HG03521 (cell line): ENCODE measurements at regions not wholly inside any gene's neighbourhood (a gene's known extent, or its start where the extent isn't known, plus 50 kb on each side); places are given as distances from the start of the nearest gene placed in this dataset.

ENCODE experiments used
- ATAC-seq: cut with Tn5 transposase; IDR thresholded peaks from one replicate; pipeline ENCODE4 v1.9.1; 2021; ENCODE audit warnings: mild to moderate bottlenecking, moderate library complexity; ENCODE audit not compliant: unreplicated experiment

DNA sequence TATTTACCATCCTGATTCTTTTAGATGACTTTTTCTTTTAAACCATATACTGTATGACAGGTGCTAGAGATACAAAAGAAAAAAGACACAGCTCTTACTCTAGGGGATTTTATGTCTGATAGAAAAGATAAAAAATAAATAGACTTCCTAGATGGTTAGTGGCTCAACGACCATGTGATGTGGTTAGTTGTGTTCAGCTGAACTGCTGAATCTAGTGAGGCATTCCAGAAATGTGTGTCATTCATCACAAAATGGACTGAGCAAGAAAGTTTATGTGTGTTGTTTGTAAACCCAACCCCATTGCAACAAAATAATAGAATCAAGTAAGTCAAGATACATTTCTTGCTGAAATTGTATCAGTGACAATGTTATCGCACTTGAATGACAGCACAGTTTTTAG, 205.8 kb upstream of the LYPLAL1 start:
- no peak for ATAC-seq

DNA sequence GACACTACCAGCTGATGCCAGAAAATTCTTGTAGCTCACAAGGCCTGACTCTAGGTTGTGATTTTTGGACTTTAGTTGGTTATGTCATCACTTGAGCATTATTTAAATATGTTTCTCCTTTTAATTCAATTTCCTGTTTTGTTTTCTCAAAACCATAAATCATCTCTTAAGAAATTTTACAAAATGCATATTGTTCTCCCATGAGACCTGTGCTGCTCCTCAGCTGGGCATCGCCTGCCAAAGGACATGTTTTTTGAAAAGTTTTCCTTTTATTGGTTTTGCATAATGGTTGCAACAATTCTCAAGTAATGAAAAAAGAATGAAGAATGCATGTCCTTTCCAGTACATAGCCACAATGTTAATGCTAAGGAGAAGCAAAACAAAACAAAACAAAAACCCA, 204.7 kb upstream of the LYPLAL1 start:
- no peak for ATAC-seq

DNA sequence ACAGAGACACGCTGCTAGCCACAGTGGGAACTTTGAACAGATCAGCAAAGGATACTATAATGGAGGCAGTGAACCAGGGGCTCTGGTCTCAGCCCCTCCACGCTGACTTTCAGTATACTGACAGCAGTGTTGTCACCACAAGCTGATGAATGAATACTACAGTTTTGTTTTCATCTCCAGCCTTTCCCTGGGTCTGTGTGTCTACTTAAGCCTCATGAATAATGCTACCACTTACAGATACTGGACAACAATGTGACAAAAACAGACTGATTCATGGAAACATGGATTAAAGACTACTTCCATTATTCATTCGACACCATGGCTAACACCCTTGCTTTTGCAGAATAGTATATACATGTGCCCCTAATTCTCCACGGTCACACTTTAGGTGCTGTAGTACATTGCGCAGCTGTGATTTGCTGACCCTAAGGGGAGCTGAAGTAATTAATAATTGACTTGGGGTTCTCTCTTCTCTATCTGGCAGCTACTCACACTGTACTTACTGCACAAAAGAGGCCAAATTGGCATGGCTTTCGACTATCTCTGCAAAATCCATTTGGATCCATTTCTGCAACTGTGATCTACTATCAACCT, 203.2 kb upstream of the LYPLAL1 start:
- ATAC-seq: no peak

DNA sequence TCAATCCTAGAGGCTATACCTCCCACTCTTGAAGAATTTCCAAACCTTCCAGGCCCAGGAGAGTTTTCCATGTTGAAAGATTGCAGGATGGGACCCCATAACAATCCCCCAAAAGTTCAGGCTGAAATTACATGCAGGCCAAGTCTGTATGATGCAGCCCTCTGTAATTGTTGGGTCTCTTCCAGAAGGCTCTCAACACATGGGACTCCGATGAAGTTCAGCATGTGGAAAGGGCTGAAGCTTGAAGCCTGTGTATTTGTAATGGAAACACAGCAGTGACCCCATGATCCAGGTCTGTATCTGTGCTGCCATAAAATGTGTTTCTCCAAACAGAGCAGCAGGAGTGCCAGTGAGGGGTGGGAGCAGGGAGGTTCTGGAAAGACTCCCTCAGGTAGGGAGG, 202.5 kb upstream of the LYPLAL1 start:
- no peak for ATAC-seq

DNA sequence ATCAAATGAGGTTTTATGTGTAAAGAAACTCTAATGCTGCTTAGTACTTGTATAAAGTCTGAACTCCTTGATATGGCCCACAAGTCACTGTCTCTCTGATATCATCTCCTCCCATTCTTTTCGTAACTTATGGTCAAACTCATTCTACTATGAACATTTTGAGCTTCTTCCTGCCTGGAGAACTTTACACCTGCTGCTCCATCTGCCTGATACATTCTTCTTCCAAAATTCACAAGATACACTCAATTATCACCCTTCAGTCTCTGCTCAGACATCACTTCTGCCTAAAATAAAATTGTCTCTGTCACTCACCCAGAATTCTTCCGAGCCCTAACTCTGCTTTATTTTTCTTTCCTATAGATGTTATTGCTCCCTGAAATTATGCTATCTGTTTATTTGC, 192.8 kb upstream of the LYPLAL1 start:
- ATAC-seq: no peak

GRCh38 chr1:218982482-218982881, 191.2 kb upstream of the LYPLAL1 start:
- ATAC-seq: no peak

GRCh38 chr1:218983433-218983832, 190.2 kb upstream of the LYPLAL1 start:
- no peak for ATAC-seq

GRCh38 chr1:218983848-218984247, 189.8 kb upstream of the LYPLAL1 start:
- no peak for ATAC-seq

GRCh38 chr1:218985424-218985984, 188.2 kb upstream of the LYPLAL1 start:
- ATAC-seq: no peak

DNA sequence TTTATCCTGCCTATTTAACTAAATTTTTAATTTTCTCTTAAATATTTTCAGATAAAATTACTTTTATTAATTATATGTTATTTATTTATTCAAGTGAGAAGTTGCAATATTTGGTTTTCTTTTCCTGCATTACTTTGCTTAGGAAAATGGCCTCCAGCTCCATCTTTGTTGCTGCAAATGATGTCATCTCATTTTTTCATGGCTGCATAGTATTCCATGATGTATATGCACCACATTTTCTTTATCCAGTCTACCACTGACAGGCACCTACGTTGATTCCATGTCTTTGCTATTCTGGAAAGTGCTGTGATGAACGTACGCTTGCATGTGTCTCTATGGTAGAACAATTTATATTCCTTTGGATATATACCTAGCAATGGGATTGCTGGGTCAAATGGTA, 186.9 kb upstream of the LYPLAL1 start:
- no peak for ATAC-seq

- no peak for ATAC-seq
Observed at GRCh38 chr1:218990019-218990418, 183.7 kb upstream of the LYPLAL1 start.

DNA sequence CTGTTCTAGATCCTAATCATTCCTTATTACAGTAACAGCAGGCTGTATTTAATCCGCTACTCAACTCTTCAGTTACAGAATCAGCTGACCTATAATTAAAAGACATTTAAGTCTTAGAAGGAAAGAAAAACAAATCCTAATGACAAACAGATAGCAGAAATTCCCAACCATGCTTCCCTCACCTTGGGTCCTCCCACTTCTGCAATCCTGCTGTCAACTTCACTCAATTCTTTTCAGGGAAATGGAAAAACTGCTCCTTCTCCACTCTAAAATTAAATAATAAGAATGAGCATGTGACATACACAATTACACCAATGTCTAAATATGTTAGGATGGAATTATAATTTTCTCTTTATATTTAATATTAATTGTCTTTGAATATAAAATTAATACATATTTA, 182.6 kb upstream of the LYPLAL1 start:
- ATAC-seq: no peak

DNA sequence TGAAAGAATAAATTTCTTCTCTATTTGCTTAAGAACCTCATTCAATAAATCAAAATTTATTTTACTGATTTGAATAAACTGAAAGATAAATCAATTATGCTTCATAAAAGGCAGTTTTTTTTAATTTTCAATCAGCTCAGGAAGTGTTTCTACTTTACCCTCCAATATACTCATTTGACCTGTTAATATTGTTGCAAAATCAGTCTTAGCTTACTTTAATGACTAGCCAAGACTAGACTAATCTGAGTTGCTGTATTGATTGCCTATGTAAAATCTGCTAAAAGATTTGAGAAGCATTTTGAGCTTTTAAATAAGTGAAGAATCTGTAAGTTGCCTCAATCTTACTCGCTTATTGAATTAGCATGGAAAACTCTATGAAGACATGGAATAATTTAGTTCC, 179.1 kb upstream of the LYPLAL1 start:
- no peak for ATAC-seq

GRCh38 chr1:218995091-218995665, 178.5 kb upstream of the LYPLAL1 start:
- ATAC-seq: no peak

DNA sequence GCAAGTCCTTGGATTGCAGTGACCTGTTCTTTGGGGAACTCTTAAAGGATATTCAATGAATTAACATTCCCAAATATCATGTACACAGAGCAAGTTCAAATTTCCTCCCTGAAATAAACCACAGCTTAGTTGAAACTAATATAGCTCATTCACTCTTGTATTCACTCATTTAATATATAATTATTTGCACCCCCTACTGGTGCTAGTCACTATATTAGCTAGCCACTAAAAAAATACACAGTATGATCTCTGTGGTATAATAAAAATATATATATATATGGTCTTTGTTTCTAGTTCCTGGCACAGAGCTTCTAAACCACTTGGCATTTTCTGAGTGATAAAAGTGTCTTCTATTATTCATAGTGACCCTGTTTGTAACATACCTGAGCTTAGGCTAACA, 177.3 kb upstream of the LYPLAL1 start:
- no peak for ATAC-seq

- ATAC-seq: no peak
Observed at GRCh38 chr1:219000005-219000404, 173.7 kb upstream of the LYPLAL1 start.

DNA sequence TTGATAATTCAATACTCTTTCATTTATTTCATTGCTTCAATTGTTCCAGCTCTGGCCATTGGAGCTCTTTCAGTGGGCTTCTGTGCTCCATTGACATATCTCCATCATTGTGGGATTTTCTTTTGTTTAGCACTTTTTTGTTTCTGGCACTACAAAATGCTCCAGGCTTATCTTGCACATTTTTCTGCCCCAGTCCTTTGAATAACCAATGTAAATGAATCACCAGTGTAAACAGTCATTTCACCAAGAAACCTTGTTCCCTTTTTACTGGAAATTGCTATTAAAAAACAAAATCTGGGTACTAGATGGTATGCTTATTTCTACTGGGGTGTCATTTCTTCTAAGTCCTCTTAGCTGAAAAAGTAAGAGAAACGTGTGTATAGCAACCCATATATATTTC, 173.0 kb upstream of the LYPLAL1 start:
- ATAC-seq: no peak

DNA sequence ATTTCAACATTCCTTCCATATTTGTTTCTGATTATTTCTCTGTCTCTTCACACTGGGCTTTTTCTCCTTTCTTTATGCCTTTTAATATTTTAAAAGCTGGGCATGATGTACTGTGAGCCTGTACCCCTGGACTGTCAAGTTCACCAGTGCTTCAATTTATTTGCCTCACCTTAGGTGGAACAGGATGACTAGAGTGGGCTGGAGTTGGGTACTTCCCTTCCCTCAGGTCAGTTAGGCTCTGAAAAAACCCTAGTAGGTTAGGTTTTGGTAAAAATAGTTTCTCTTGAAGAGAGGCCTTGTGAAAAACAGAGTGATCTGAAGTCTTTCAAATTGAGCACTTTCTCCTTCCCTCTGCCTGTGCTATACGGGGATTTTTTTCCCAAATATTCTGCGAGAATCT, 163.0 kb upstream of the LYPLAL1 start:
- ATAC-seq: no peak

GRCh38 chr1:219020386-219020785, 153.3 kb upstream of the LYPLAL1 start:
- no peak for ATAC-seq

- ATAC-seq: no peak
Observed at GRCh38 chr1:219020846-219021245, 152.8 kb upstream of the LYPLAL1 start.

GRCh38 chr1:219027146-219027673, 146.5 kb upstream of the LYPLAL1 start:
- ATAC-seq: no peak

- ATAC-seq: no peak
Observed at GRCh38 chr1:219031809-219032208, 141.9 kb upstream of the LYPLAL1 start.

- ATAC-seq: no peak
Observed at GRCh38 chr1:219038398-219038797, 135.3 kb upstream of the LYPLAL1 start.
